SK-N-SH (cell line): ENCODE measurements at regions not wholly inside any gene's neighbourhood (a gene's known extent, or its start where the extent isn't known, plus 50 kb on each side); places are given as distances from the start of the nearest gene placed in this dataset.

Source experiments
- CTCF ChIA-PET: fragments of 300-600, 350-600 bp; formaldehyde crosslinking; extraction: SDS; loops from one replicate; lab custom pipeline; 2021; lab: Yijun Ruan, JAX
- POLR2A ChIA-PET: fragments of 350-600 bp; sonication (Branson Sonifier 250); formaldehyde crosslinking; extraction: SDS; loops from one replicate; lab custom pipeline; 2020; ENCODE audit warnings: antibody characterized with exemption, inconsistent platforms; lab: Yijun Ruan, JAX
- DNase-seq: peaks from one replicate; pipeline ENCODE4 v3.0.0; 2012
- H2AFZ ChIP-seq: fragments of 200-600 bp; sonication (generic); 2 replicates; pipeline ENCODE4 v1.8.1; 2016; ENCODE audit warnings: antibody characterized with exemption, mild to moderate bottlenecking, low read depth
- H3F3A ChIP-seq: fragments of 200-600 bp; sonication (generic); replicated peaks from 2 replicates; pipeline ENCODE3; 2016; ENCODE audit warnings: antibody characterized with exemption, mild to moderate bottlenecking; ENCODE audit not compliant: insufficient read depth
- H3K27ac ChIP-seq, 2 experiments: fragments of 200-500 bp in 1 of 2; fragments of 200-600 bp in 1 of 2; sonication (Bioruptor generic) in 1 of 2; sonication (generic), shearing (Covaris generic) in 1 of 2; 2 replicates each; pipeline versions ENCODE4 v1.5.1 to v1.6.1; 2014 to 2016; ENCODE audit warnings: low read depth in 2 of 2, inconsistent platforms in 1 of 2, low read length in 1 of 2, mild to moderate bottlenecking in 1 of 2, mixed read lengths in 1 of 2
- H3K27me3 ChIP-seq: fragments of 200-600 bp; sonication (generic), shearing (Covaris generic); 2 replicates; pipeline ENCODE4 v1.6.1; 2016; ENCODE audit warnings: mixed run types; ENCODE audit not compliant: insufficient read depth
- H3K36me3 ChIP-seq, 2 experiments: fragments of 200-500 bp in 1 of 2; fragments of 200-600 bp in 1 of 2; sonication (Bioruptor generic) in 1 of 2; sonication (generic) in 1 of 2; replicated peaks in 1 of 2; 2 replicates each; pipeline versions ENCODE3 to v1.5.1; 2014 to 2016; ENCODE audit warnings: low read length in 1 of 2, mild to moderate bottlenecking in 1 of 2; ENCODE audit not compliant: insufficient read depth in 2 of 2, control insufficient read depth in 1 of 2
- H3K4me1 ChIP-seq, 2 experiments: fragments of 200-500 bp in 1 of 2; fragments of 200-600 bp in 1 of 2; sonication (Bioruptor generic) in 1 of 2; sonication (generic), shearing (Covaris generic) in 1 of 2; 2 replicates each; pipeline versions ENCODE4 v1.5.1 to v1.6.1; 2014 to 2016; ENCODE audit warnings: low read depth in 1 of 2, low read length in 1 of 2, mixed run types in 1 of 2; ENCODE audit not compliant: insufficient read depth in 2 of 2, control insufficient read depth in 1 of 2
- H3K4me2 ChIP-seq: fragments of 200-600 bp; sonication (generic), shearing (Covaris generic); 2 replicates; pipeline ENCODE4 v1.6.1; 2017; ENCODE audit warnings: mixed run types
- H3K4me3 ChIP-seq, 2 experiments: fragments of 200-500 bp in 1 of 2; fragments of 200-600 bp in 1 of 2; sonication (Bioruptor generic) in 1 of 2; sonication (generic), shearing (Covaris generic) in 1 of 2; 2 replicates each; pipeline versions ENCODE4 v1.5.1 to v1.8.1; 2014 to 2016; ENCODE audit warnings: low read depth in 2 of 2, inconsistent platforms in 1 of 2, low read length in 1 of 2, mild to moderate bottlenecking in 1 of 2, mixed read lengths in 1 of 2, moderate library complexity in 1 of 2
- H3K79me2 ChIP-seq: fragments of 200-600 bp; sonication (generic); 2 replicates; pipeline ENCODE4 v1.8.1; 2017; ENCODE audit warnings: mild to moderate bottlenecking; ENCODE audit not compliant: insufficient read depth
- H3K9ac ChIP-seq: fragments of 200-600 bp; sonication (generic); 2 replicates; pipeline ENCODE4 v1.6.1; 2017; ENCODE audit warnings: mixed run types
- H3K9me2 ChIP-seq: fragments of 200-600 bp; sonication (generic); 2 replicates; pipeline ENCODE4 v1.6.1; 2017; ENCODE audit warnings: mixed run types
- H3K9me3 ChIP-seq: fragments of 200-600 bp; sonication (generic); 2 replicates; pipeline ENCODE4 v1.6.1; 2017; ENCODE audit warnings: mixed run types, mild to moderate bottlenecking, moderate library complexity
- H4K20me1 ChIP-seq: fragments of 200-600 bp; sonication (generic); 2 replicates; pipeline ENCODE4 v1.6.1; 2017; ENCODE audit warnings: mild to moderate bottlenecking, mixed run types; ENCODE audit not compliant: insufficient read depth
- ELF1 ChIP-seq: IDR thresholded peaks from 2 replicates; pipeline ENCODE4 v1.4.0; 2012
- EZH2phosphoT487 ChIP-seq: fragments of 200-600 bp; sonication (generic); IDR thresholded peaks from 2 replicates; pipeline ENCODE4 v1.6.1; 2017; ENCODE audit warnings: low read depth, mixed run types, mild to moderate bottlenecking, antibody characterized with exemption, moderate library complexity, borderline replicate concordance
- FOSL2 ChIP-seq: IDR thresholded peaks from 2 replicates; pipeline ENCODE4 v1.4.0; 2012; ENCODE audit warnings: low read depth, mild to moderate bottlenecking, moderate library complexity, borderline replicate concordance
- FOXM1 ChIP-seq: IDR thresholded peaks from 2 replicates; pipeline ENCODE4 v1.4.0; 2012; ENCODE audit warnings: low read depth, mild to moderate bottlenecking
- GABPA ChIP-seq: IDR thresholded peaks from 2 replicates; pipeline ENCODE4 v1.4.0; 2012; ENCODE audit warnings: low read depth, mild to moderate bottlenecking
- MEF2A ChIP-seq: IDR thresholded peaks from 2 replicates; pipeline ENCODE4 v1.4.0; 2012; ENCODE audit warnings: low read depth, borderline replicate concordance
- MXI1 ChIP-seq: IDR thresholded peaks from 2 replicates; pipeline ENCODE4 v1.6.1; 2012; ENCODE audit warnings: mild to moderate bottlenecking, low read depth, low read length, improper control_type of control experiment
- NRF1 ChIP-seq: IDR thresholded peaks from 2 replicates; pipeline ENCODE4 v1.6.1; 2012; ENCODE audit warnings: low read depth, mild to moderate bottlenecking, low read length
- RAD21 ChIP-seq: IDR thresholded peaks from 2 replicates; pipeline ENCODE4 v1.6.1; 2012; ENCODE audit warnings: mild to moderate bottlenecking, low read length
- SMC3 ChIP-seq: IDR thresholded peaks from 2 replicates; pipeline ENCODE4 v1.6.1; 2012; ENCODE audit warnings: low read depth, low read length, improper control_type of control experiment
- TAF1 ChIP-seq: IDR thresholded peaks from 2 replicates; pipeline ENCODE4 v1.6.1; 2012; ENCODE audit warnings: low read depth, mild to moderate bottlenecking, low read length, moderate library complexity, borderline replicate concordance
- YY1 ChIP-seq: IDR thresholded peaks from 2 replicates; pipeline ENCODE4 v1.4.0; 2012; ENCODE audit warnings: low read depth, mild to moderate bottlenecking
- WGBS: methylation state at CpG from one replicate; pipeline ENCODE4 v1.1.6; 2017; ENCODE audit warnings: low lambda C conversion rate; 5-methylcytosine and 5-hydroxymethylcytosine counted together
- TF ChIP-seq, protein P1 (sequence below): fragments of 150-350 bp; IDR thresholded peaks from 2 replicates; pipeline ENCODE4 v1.6.1; 2016; ENCODE audit warnings: mild to moderate bottlenecking, low read depth, low read length
- TF ChIP-seq, protein P2 (sequence below): fragments of 150-350 bp; IDR thresholded peaks from 2 replicates; pipeline ENCODE4 v1.6.1; 2017; ENCODE audit warnings: antibody characterized with exemption, low read length, low read depth, borderline replicate concordance
- TF ChIP-seq, protein P3 (sequence below): fragments of 200-600 bp; sonication (generic); IDR thresholded peaks from 2 replicates; pipeline ENCODE4 v1.6.1; 2017; ENCODE audit warnings: antibody characterized with exemption, mild to moderate bottlenecking, moderate library complexity

DNA sequence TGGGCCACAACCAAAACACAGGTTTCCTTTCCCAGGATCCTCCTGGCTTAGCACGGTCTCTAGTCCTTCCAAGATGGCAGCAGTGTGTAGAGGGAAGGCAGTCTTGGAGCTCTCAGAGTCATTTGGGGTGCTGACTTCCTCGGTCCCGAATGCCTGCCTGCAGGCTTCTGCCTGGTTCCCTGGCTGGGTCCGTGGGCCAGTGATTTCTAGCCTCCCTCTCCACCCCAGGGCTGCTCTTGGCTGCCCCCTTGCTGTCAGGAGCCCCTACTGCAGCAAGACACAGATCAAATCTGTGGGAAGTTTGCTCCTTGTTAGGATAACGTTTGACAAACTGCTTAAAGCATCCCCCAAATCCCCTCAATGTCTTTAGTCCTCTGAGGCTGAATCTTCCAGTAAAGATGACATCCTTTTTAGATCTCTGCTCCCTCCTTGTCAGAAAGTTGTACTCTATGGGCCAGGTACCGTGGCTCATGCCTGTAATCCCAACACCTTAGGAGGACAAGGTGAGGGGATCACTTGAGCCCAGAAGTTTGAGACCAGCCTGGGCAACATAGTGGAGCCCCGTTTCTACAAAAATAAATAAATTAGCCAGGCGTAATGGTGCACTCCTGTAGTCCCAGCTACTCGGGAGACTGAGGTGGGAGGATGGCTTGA, 272.5 kb downstream of the RRAGC start:
- DNase-seq: peak; percentile 72
- WGBS: 12% methylated on average over 8 of the region's 9 CpGs
- POLR2A ChIA-PET: no interaction called here

DNA sequence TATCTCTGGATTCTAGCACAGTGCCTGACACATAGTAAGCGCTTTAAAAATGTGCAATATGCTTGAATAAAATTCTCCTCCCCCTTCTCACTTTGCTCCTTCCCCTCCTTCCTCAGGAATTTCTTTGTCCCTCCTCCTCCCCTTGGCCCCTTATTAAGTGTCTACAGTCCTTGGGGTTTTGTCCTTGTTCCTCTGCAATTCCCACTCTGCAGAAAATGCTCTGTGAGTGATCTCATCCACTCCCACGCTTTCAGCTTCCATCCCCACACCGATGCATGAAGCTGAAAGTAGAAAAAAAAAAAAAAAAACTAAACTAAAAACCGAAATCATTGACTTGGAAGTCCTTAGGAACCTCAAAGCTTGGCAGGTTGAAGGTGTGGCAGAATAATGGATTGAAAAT, 273.6 kb downstream of the RRAGC start:
- Histone ChIP-seq H4K20me1 (no peaks in the 10 kb centered on the region), H3K4me2 (no peak overlapping the region), H3K79me2 (no peaks in the 10 kb centered on the region), H3K9me3 (no peaks in the 10 kb centered on the region), H3K9ac (no peak overlapping the region), H2AFZ (no peak overlapping the region), H3K36me3 (no peaks in the 10 kb centered on the region), H3K27ac (no peak overlapping the region), H3K4me1 (no peaks in the 10 kb centered on the region; a peak in 1 of 4 replicates)
- ChIA-PET POLR2A (no interaction called here), CTCF (no interaction called here)
- DNase-seq: no peak
- TF ChIP-seq, protein P1, sequence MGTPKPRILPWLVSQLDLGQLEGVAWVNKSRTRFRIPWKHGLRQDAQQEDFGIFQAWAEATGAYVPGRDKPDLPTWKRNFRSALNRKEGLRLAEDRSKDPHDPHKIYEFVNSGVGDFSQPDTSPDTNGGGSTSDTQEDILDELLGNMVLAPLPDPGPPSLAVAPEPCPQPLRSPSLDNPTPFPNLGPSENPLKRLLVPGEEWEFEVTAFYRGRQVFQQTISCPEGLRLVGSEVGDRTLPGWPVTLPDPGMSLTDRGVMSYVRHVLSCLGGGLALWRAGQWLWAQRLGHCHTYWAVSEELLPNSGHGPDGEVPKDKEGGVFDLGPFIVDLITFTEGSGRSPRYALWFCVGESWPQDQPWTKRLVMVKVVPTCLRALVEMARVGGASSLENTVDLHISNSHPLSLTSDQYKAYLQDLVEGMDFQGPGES: no peak
- TF ChIP-seq RAD21 (no peak), NRF1 (no peak), TAF1 (no peak), MEF2A (no peak), ELF1 (no peak), FOSL2 (no peak), EZH2phosphoT487 (no peak), GABPA (no peak), FOXM1 (no peak), MXI1 (no peak)
- TF ChIP-seq, protein P2, sequence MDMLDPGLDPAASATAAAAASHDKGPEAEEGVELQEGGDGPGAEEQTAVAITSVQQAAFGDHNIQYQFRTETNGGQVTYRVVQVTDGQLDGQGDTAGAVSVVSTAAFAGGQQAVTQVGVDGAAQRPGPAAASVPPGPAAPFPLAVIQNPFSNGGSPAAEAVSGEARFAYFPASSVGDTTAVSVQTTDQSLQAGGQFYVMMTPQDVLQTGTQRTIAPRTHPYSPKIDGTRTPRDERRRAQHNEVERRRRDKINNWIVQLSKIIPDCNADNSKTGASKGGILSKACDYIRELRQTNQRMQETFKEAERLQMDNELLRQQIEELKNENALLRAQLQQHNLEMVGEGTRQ: no peak
- TF ChIP-seq, all 33 proteins: peak for 0
- no peak overlapping the region for H3K4me3 ChIP-seq
- H3K9me2 ChIP-seq: no peaks in the 10 kb centered on the region
- H3F3A ChIP-seq: no peaks in the 10 kb centered on the region
- WGBS: 3% methylated on average over 4 of the region's 4 CpGs
- H3K27me3 ChIP-seq: no peaks in the 10 kb centered on the region

More for the DNA sequence above, 272.5 kb downstream of the RRAGC start:
- Histone ChIP-seq H3K9ac (no peak overlapping the region), H3K9me3 (peaks cover 7% of the 10 kb centered on the region; the same call in 1 of the 2 replicates), H3F3A (no peaks in the 10 kb centered on the region), H3K4me3 (peak overlapping the region in 1 of 2 experiments; percentile 27; a peak in 1 of 4 replicates), H4K20me1 (no peaks in the 10 kb centered on the region), H3K9me2 (no peaks in the 10 kb centered on the region), H3K4me2 (no peak overlapping the region), H3K4me1 (no peaks in the 10 kb centered on the region; a peak in 1 of 4 replicates), H3K36me3 (peaks cover 0 to 5% of the 10 kb centered on the region in 2 experiments), H3K27ac (no peak overlapping the region), H3K79me2 (no peaks in the 10 kb centered on the region), H3K27me3 (no peaks in the 10 kb centered on the region), H2AFZ (no peak overlapping the region)
- CTCF ChIA-PET: interaction anchor here (1.0 to 2.2 kb wide), 3 partner anchors 11 to 25 kb away, joined by 3 to 5 read pairs (median 4); no protein-coding TSS in a partner anchor
- TF ChIP-seq RAD21 (peak; percentile 59), YY1 (no peak), SMC3 (peak; percentile 53), NRF1 (no peak), MXI1 (no peak)
- TF ChIP-seq, protein P3, sequence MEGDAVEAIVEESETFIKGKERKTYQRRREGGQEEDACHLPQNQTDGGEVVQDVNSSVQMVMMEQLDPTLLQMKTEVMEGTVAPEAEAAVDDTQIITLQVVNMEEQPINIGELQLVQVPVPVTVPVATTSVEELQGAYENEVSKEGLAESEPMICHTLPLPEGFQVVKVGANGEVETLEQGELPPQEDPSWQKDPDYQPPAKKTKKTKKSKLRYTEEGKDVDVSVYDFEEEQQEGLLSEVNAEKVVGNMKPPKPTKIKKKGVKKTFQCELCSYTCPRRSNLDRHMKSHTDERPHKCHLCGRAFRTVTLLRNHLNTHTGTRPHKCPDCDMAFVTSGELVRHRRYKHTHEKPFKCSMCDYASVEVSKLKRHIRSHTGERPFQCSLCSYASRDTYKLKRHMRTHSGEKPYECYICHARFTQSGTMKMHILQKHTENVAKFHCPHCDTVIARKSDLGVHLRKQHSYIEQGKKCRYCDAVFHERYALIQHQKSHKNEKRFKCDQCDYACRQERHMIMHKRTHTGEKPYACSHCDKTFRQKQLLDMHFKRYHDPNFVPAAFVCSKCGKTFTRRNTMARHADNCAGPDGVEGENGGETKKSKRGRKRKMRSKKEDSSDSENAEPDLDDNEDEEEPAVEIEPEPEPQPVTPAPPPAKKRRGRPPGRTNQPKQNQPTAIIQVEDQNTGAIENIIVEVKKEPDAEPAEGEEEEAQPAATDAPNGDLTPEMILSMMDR: peak; percentile 76
